KMS-11 (cell line): ENCODE measurements at regions not wholly inside any gene's neighbourhood (a gene's known extent, or its start where the extent isn't known, plus 50 kb on each side); places are given as distances from the start of the nearest gene placed in this dataset.

Experiments used
- H2AFZ ChIP-seq: fragments of 200-600 bp; sonication (generic); 2 replicates; pipeline ENCODE4 v1.6.1; 2016; ENCODE audit warnings: antibody characterized with exemption, mixed run types, low read depth
- H3K27ac ChIP-seq: fragments of 200-600 bp; sonication (generic); 2 replicates; pipeline ENCODE4 v1.6.1; 2016; ENCODE audit warnings: mild to moderate bottlenecking, mixed run types
- H3K27me3 ChIP-seq: fragments of 200-600 bp; sonication (generic); 2 replicates; pipeline ENCODE4 v1.6.1; 2017; ENCODE audit warnings: mild to moderate bottlenecking, low read depth, mixed run types, moderate library complexity; ENCODE audit not compliant: insufficient read depth
- H3K36me3 ChIP-seq: fragments of 200-600 bp; sonication (generic); 2 replicates; pipeline ENCODE4 v1.6.1; 2017; ENCODE audit warnings: mild to moderate bottlenecking, mixed run types; ENCODE audit not compliant: insufficient read depth
- H3K4me1 ChIP-seq: fragments of 200-600 bp; sonication (generic); 2 replicates; pipeline ENCODE4 v1.6.1; 2016; ENCODE audit warnings: mild to moderate bottlenecking, low read depth, mixed run types; ENCODE audit not compliant: poor library complexity, severe bottlenecking
- H3K4me2 ChIP-seq: fragments of 200-600 bp; sonication (generic); 2 replicates; pipeline ENCODE4 v1.7.0; 2016; ENCODE audit warnings: mild to moderate bottlenecking, mixed run types
- H3K4me3 ChIP-seq: fragments of 200-600 bp; sonication (generic); IDR thresholded peaks from 2 replicates; pipeline ENCODE4 v1.6.1; 2017; ENCODE audit warnings: low read depth, low read length, mixed read lengths; ENCODE audit not compliant: insufficient read depth
- H3K79me2 ChIP-seq: fragments of 200-600 bp; sonication (generic); 2 replicates; pipeline ENCODE4 v1.6.1; 2016; ENCODE audit warnings: low read depth, mixed run types; ENCODE audit not compliant: insufficient read depth
- H3K9ac ChIP-seq: fragments of 200-600 bp; sonication (generic); 2 replicates; pipeline ENCODE4 v1.6.1; 2016; ENCODE audit warnings: mild to moderate bottlenecking, mixed run types
- H4K20me1 ChIP-seq: fragments of 200-600 bp; sonication (generic); 2 replicates; pipeline ENCODE4 v1.6.1; 2016; ENCODE audit warnings: mild to moderate bottlenecking, mixed run types; ENCODE audit not compliant: insufficient read depth
- CTCF ChIP-seq: fragments of 200-600 bp; sonication (generic); conservative IDR thresholded peaks from 2 replicates; pipeline ENCODE4 v1.6.1; 2017; ENCODE audit warnings: low read depth, mild to moderate bottlenecking, antibody characterized with exemption, low read length, moderate library complexity, mixed read lengths

GRCh38 chr17:73826872-73827228 lies 182.6 kb upstream of the SDK2 start:
- Histone ChIP-seq H2AFZ (no peak overlapping the region), H4K20me1 (no peaks in the 10 kb centered on the region), H3K9ac (no peak overlapping the region), H3K4me3 (no peak overlapping the region), H3K4me1 (no peaks in the 10 kb centered on the region), H3K79me2 (no peaks in the 10 kb centered on the region), H3K27me3 (peaks cover 27% of the 10 kb centered on the region; the same call in 1 of the 2 replicates), H3K27ac (no peak overlapping the region), H3K4me2 (no peak overlapping the region), H3K36me3 (no peaks in the 10 kb centered on the region)
- no peak for TF ChIP-seq CTCF

- H3K27me3 ChIP-seq, result peaks cover 23% of the 10 kb centered on the region; the same call in 1 of the 2 replicates
- no peak for TF ChIP-seq CTCF
- H3K9ac ChIP-seq, result no peak overlapping the region
- H3K36me3 ChIP-seq, result no peaks in the 10 kb centered on the region
- no peaks in the 10 kb centered on the region for H3K79me2 ChIP-seq
- H3K27ac ChIP-seq, result no peak overlapping the region
- no peaks in the 10 kb centered on the region for H3K4me1 ChIP-seq
- H4K20me1 ChIP-seq, result no peaks in the 10 kb centered on the region
- H3K4me2 ChIP-seq, result no peak overlapping the region
- H2AFZ ChIP-seq, result no peak overlapping the region
- no peak overlapping the region for H3K4me3 ChIP-seq
These were observed 183.5 kb upstream of the SDK2 start for GRCh38 chr17:73827627-73828291.

GRCh38 chr17:73829676-73830280 lies 185.5 kb upstream of the SDK2 start:
- peaks cover 26% of the 10 kb centered on the region; the same call in 1 of the 2 replicates for H3K27me3 ChIP-seq
- no peak overlapping the region for H3K4me2 ChIP-seq

GRCh38 chr17:73831699-73832098 lies 187.5 kb upstream of the SDK2 start:
- no peak overlapping the region for H3K9ac ChIP-seq
- H3K36me3 ChIP-seq, result no peaks in the 10 kb centered on the region
- H3K4me3 ChIP-seq, result no peak overlapping the region
- H3K79me2 ChIP-seq, result no peaks in the 10 kb centered on the region
- no peaks in the 10 kb centered on the region for H3K4me1 ChIP-seq
- no peak overlapping the region for H2AFZ ChIP-seq
- H3K4me2 ChIP-seq, result no peak overlapping the region
- TF ChIP-seq CTCF, result no peak
- peaks cover 26% of the 10 kb centered on the region; the same call in 1 of the 2 replicates for H3K27me3 ChIP-seq
- H3K27ac ChIP-seq, result no peak overlapping the region
- no peaks in the 10 kb centered on the region for H4K20me1 ChIP-seq

More at GRCh38 chr17:73829676-73830280, 185.5 kb upstream of the SDK2 start:
- Histone ChIP-seq H4K20me1 (no peaks in the 10 kb centered on the region), H3K4me1 (no peaks in the 10 kb centered on the region), H3K27ac (no peak overlapping the region), H3K9ac (no peak overlapping the region), H3K79me2 (no peaks in the 10 kb centered on the region), H3K4me3 (no peak overlapping the region), H3K36me3 (no peaks in the 10 kb centered on the region), H2AFZ (no peak overlapping the region)
- TF ChIP-seq CTCF, result no peak
